ENCODE measurements at regions not wholly inside any gene's neighbourhood (a gene's known extent, or its start where the extent isn't known, plus 50 kb on each side); places are given as distances from the start of the nearest gene placed in this dataset.

DNA sequence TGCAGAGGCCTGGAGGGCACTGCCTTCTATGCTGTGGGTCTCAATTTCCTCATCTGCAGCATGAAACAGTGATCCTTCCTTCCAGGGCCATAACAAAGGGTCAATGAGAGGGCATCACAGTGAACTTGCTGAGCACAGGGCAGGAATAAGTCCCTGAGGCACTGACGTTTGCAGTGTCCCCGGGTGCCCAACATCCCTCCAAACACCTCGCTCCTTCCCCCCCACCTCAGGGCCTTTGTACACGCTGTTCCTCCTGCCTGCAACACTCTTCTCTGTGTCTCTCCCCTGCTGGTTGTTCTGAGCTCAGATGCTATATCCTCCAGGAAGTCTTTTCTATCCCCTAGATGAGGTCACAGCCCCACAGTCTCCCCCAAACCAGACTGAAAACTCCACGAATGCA is 59.7 kb upstream of the TCF20 start:
- DNase-seq, result no peak

GRCh38 chr22:42329504-42329903 is 59.1 kb upstream of the TCF20 start:
- DNase-seq, result no peak

- DNase-seq, result no peak
Measured at GRCh38 chr22:42328784-42329145, 58.3 kb upstream of the TCF20 start.

- DNase-seq, result no peak
Measured at GRCh38 chr22:42328130-42328783, 57.8 kb upstream of the TCF20 start.

DNA sequence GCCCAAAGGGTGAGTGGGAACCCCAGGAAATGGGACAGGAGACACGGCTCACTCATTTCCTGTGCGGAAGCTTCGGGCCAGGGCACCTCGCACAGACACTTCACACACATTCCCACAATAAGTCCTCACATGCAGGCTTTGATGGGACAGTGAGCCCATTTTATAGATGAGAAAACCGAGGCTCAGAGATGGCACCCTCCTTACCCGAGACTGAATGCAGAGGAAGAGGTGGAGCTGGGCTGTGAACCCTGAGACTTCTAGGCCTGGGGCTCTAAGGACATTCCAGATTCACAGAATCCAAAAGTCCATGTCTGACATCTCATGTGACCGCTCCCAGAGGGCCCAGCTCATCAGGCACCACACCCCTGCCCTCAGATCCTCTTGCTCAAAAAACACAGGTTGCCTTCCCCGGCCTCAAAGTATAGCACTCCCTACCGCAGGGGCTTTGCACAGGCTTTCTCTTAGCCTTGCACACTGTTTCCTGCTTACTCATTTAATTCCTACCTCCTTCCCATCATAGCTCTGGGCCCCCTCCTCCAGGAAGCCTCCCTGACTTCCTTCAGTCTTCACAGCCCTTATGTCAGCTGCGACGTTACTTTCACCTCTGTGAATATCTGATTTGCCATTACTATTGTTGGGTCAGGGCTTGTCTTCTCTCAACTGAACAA is 57.1 kb upstream of the TCF20 start:
- no peak for DNase-seq

GRCh38 chr22:42326801-42327200 is 56.3 kb upstream of the TCF20 start:
- no peak for DNase-seq

GRCh38 chr22:42326301-42326700 is 55.8 kb upstream of the TCF20 start:
- no peak for DNase-seq

DNA sequence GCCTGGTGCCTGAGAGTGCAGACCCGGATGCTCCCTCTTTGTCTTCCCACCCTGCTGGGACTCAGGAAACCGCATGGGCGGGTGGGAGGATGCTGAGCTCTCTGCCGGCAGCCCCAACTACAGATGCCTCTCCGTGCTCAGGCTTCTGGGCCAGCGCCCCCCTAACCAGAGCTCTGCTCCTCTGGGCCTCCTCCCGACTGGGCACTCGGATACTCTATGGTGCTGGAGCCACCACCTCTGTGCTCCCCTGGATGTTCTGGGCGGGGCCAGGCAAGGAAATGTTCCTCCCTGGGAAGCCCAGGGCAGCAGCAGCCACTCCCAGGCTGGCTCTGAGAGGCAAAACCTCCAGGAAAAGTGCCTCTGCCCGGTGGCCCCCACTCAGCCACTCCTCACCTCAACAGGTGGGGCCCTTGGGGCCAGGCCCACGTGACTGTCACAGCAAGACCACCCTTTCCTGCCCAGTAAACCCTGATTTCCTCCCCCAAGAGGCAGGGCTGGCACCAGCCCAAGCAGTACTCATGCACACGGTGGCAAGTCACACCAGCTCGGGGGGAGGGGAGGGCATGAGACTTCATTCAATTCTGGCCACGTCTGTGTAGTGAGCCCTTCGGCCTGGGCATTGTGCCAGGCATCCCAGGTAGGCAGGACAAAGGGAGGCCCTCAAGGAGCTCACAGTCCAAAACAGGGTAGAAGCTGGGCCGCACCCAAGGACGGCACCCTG is 54.7 kb upstream of the TCF20 start:
- DNase-seq, result no peak

DNA sequence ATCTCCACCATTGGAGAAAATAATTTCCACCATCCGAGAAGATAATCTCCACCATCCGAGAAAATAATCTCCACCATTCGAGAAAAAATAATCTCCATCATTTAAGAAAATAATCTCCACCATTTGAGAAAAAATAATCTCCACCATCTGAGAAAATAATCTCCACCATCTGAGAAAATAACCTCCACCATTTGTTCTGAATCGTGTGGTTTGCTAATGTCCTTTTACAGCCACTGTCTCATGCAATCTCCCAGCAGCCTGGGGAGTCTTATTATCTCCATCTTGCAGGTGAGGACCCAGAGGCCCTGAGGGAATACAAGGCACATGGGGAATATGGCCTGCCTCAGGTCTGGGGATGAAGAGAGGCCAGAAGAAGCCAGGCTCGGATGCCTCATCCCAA is 54.1 kb upstream of the TCF20 start:
- no peak for DNase-seq

DNA sequence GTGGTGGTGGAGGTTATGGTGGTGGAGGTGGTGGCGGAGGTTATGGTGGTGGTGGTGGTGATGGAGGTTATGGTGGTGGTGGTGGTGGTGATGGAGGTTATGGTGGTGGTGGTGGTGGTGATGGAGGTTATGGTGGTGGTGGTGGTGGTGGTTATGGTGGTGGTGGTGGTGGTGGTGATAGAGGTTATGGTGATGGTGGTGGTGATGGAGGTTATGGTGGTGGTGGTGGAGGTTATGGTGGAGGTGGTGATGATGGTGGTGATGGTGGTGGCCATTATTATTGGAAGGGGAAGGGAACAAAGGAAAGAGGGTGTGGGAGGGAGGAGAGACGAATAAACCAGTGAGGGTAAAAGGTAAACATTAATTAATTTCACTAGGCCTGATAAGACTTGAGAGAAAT is 53.5 kb upstream of the TCF20 start:
- DNase-seq, result no peak

DNA sequence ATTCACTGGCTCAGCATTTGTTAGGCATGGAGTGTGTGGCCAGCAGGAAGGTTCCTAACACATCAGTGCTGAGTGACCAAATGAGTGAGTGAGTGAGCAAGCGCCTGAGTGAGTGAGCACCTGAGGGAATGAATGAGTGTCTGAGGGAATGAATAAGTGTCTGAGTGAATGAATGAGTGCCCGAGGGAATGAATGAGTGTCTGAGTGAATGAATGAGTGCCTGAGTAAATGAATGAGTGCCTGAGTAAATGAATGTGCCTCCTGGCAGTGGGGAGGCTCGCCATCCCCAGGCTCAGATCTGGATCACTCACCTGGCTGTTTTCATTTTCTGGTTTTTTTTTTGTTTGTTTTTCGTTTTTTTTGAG is 52.1 kb upstream of the TCF20 start:
- DNase-seq, result no peak

GRCh38 chr22:42321908-42322561 is 51.6 kb upstream of the TCF20 start:
- peak; percentile 83 for DNase-seq

DNA sequence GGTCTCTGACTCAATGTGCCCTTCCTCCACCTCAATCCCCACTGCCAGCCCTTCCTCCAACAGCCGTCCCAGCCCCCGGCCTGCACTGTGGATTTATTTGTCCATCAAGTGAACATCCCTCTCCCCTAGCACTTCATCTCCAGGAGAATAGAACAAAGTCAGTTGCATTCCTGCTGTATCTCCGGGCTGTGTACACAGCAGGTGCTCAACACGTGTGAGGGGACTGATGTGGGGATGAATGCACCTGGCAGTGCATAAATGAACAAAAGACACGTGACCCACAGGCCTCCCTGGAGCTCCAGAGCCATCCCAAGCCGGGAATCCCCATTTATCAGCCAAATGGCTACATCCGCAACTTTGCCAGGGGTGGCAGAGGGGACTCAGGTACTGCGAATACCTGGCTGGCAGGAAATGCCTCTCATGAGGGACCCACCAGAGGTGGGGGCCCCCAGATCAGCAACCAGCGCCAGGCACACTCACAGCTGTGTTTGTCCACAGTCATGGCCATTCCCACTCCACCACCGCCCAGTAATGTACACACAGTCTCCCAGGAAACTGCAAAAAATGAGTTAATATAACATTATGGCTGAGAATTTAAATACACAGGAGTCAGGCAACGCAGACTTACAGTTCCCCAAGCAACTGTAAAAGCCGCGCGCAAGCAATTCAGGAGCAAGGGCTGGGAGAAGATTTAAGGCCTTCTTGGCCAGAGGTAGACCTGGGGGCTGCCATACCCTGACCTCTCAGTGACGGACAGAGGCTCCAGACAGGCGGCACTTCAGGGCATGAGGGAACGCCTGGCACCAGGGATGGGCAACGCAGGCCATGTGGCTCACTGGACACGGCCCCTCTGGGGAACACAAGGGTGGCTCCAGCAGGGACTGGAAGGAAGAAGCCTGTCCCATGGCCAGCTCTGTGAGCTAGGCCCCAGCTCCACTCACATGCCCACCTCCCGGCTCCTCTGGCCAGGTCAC is 50.3 kb upstream of the TCF20 start:
- DNase-seq, result no peak

Measured in tongue (tissue), 1 donor.